ENCODE measurements at regions not wholly inside any gene's neighbourhood (a gene's known extent, or its start where the extent isn't known, plus 50 kb on each side); places are given as distances from the start of the nearest gene placed in this dataset.
A peak's percentile ranks its signal among the peaks of the same experiment; 100 is the strongest.

GRCh38 chr7:26449175-26450165 lies 157.8 kb downstream of the SNX10 start:
- Histone ChIP-seq H3K36me3 (replicated peaks) (no peaks in the 10 kb centered on the region), H3K27ac (no peak overlapping the region), H3K4me3 (ENCODE audit: low read depth, low read length) (no peak overlapping the region), H3K27me3 (replicated peaks) (no peaks in the 10 kb centered on the region)
- in situ Hi-C loops (cut with HindIII; ENCODE audit: low pct_ligation_motif_present, low sequenced_read_pairs) = no loop called here
- TF ChIP-seq, protein P1, sequence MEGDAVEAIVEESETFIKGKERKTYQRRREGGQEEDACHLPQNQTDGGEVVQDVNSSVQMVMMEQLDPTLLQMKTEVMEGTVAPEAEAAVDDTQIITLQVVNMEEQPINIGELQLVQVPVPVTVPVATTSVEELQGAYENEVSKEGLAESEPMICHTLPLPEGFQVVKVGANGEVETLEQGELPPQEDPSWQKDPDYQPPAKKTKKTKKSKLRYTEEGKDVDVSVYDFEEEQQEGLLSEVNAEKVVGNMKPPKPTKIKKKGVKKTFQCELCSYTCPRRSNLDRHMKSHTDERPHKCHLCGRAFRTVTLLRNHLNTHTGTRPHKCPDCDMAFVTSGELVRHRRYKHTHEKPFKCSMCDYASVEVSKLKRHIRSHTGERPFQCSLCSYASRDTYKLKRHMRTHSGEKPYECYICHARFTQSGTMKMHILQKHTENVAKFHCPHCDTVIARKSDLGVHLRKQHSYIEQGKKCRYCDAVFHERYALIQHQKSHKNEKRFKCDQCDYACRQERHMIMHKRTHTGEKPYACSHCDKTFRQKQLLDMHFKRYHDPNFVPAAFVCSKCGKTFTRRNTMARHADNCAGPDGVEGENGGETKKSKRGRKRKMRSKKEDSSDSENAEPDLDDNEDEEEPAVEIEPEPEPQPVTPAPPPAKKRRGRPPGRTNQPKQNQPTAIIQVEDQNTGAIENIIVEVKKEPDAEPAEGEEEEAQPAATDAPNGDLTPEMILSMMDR (IDR thresholded peaks at IDR 0.05; ENCODE audit: low read depth, low read length, missing control alignments) = no peak
- DNase-seq = peak; percentile 35

DNA sequence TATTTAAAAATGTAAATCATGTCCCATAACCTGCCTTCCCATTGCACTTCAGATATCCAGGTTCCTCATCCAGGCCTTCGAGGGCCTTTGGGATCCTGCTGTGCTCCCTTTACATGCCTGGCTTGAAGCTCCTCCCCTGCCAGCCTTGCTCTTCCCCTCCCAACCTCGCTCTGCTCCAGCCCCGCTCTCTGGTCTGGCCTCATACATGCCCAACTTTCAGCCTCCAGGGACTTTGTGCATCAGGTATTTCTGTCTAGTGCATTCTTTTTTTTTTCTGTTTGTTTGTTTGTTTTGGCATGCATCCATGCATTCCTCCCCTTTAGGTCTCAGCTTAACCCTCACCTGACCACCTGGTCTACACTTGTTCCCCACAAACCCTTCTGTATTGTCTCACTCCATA lies 160.3 kb downstream of the SNX10 start:
- DNase-seq = no peak
- no peaks in the 10 kb centered on the region for H3K36me3 ChIP-seq (replicated peaks)
- in situ Hi-C loops (cut with HindIII; ENCODE audit: low pct_ligation_motif_present, low sequenced_read_pairs) = no loop called here
- no peak overlapping the region for H3K4me3 ChIP-seq (ENCODE audit: low read depth, low read length)
- TF ChIP-seq, protein P1 (IDR thresholded peaks at IDR 0.05; ENCODE audit: low read depth, low read length, missing control alignments) = no peak
- H3K27ac ChIP-seq = no peak overlapping the region
- no peaks in the 10 kb centered on the region for H3K27me3 ChIP-seq (replicated peaks)

GRCh38 chr7:26454180-26454579 lies 162.5 kb downstream of the SNX10 start:
- H3K27ac ChIP-seq = no peak overlapping the region
- in situ Hi-C loops (cut with HindIII; ENCODE audit: low pct_ligation_motif_present, low sequenced_read_pairs) = no loop called here
- peak; percentile 5 for DNase-seq

GRCh38 chr7:26457696-26458327 lies 166.2 kb downstream of the SNX10 start:
- in situ Hi-C loops (cut with HindIII; ENCODE audit: low pct_ligation_motif_present, low sequenced_read_pairs) = no loop called here
- no peak for DNase-seq

More at GRCh38 chr7:26454180-26454579, 162.5 kb downstream of the SNX10 start:
- TF ChIP-seq, protein P1 (IDR thresholded peaks at IDR 0.05; ENCODE audit: low read depth, low read length, missing control alignments) = no peak
- H3K27me3 ChIP-seq (replicated peaks) = no peaks in the 10 kb centered on the region
- no peaks in the 10 kb centered on the region for H3K36me3 ChIP-seq (replicated peaks)
- no peak overlapping the region for H3K4me3 ChIP-seq (ENCODE audit: low read depth, low read length)

DNA sequence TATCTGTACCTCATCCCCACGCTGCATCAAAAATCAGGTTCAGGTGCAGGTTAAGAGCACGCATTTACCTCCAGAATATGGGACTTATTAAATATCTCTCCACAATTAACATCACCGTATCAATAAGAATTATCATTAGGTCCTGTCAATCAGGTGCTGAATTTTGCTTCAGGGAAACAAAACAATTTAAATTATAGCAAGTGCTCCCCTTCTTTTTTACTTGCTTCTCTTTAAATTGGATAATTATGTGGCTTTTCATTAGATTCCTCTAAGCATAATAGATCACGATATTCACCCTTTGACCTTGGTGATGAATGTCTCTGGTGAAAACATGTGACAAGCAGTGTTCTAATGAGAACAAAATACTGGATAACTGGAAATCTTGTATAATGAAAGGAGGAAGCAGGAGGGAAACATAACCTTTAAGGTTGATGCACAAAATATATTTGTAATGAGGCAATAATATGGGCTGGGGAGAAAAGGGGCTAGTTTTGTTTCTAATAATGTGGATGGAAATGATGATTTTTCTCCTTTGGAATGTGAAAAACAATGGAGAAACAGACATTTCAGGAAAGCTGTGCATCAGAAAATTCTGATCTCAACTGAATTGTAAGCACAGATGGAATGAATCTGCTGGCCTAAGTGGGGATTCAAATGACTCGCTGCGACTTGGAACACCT lies 166.9 kb downstream of the SNX10 start:
- Histone ChIP-seq H3K27ac (no peak overlapping the region), H3K27me3 (replicated peaks) (no peaks in the 10 kb centered on the region), H3K4me3 (ENCODE audit: low read depth, low read length) (no peak overlapping the region), H3K36me3 (replicated peaks) (no peaks in the 10 kb centered on the region)
- no peak for DNase-seq
- in situ Hi-C loops (cut with HindIII; ENCODE audit: low pct_ligation_motif_present, low sequenced_read_pairs) = no loop called here
- TF ChIP-seq, protein P1 (IDR thresholded peaks at IDR 0.05; ENCODE audit: low read depth, low read length, missing control alignments) = no peak

More at GRCh38 chr7:26457696-26458327, 166.2 kb downstream of the SNX10 start:
- Histone ChIP-seq H3K36me3 (replicated peaks) (no peaks in the 10 kb centered on the region), H3K27me3 (replicated peaks) (no peaks in the 10 kb centered on the region), H3K4me3 (ENCODE audit: low read depth, low read length) (no peak overlapping the region), H3K27ac (no peak overlapping the region)
- TF ChIP-seq, protein P1 (IDR thresholded peaks at IDR 0.05; ENCODE audit: low read depth, low read length, missing control alignments) = no peak
